IPS DF 19.7 (cell line): ENCODE measurements at regions not wholly inside any gene's neighbourhood (a gene's known extent, or its start where the extent isn't known, plus 50 kb on each side); places are given as distances from the start of the nearest gene placed in this dataset.

ENCODE experiments used
- DNase-seq: peaks from one replicate; pipeline ENCODE4 v3.0.0-alpha.2; 2013; ENCODE audit warnings: low read depth, low spot score

DNA sequence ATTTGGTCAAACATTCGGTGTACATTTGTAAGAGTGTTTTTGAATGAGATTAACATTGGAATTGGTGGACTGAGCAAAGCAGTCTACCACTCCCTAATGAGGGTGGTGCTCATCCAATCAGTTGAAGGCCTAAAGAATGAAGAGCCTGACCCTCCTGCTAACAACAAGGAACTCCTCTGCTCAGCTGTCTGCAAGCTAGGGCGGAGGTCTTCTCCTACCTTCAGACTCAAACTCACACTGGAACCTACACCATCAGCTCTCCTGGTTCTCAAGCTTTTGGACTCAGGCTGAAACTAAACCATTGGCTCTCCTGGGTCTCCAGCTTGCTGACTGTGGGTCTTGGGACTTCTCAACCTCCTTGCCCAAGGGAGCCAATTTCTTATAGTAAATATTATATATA lies 55.5 kb upstream of the NPAS2 start:
- DNase-seq, result no peak

GRCh38 chr2:100765481-100765880 lies 54.5 kb upstream of the NPAS2 start:
- DNase-seq, result no peak

DNA sequence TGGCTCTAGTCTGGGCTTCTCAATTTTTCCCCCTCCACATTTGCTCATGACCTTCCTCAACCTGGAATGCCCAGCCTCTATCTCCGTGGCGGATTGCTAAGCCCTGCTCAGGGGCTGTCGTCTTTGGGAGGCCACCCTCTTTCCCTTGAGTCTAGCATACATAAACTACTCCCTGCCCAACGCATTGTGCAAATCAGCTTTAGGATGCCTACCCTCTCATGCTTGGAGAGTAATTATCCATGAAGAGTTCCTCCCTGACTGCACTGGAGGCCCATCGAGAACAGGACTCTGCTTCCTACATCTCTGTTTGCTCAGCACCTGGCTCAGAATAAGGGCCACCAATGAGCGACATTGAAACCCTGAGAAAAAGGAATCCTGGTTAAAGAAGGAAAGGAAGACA lies 53.7 kb upstream of the NPAS2 start:
- no peak for DNase-seq

DNA sequence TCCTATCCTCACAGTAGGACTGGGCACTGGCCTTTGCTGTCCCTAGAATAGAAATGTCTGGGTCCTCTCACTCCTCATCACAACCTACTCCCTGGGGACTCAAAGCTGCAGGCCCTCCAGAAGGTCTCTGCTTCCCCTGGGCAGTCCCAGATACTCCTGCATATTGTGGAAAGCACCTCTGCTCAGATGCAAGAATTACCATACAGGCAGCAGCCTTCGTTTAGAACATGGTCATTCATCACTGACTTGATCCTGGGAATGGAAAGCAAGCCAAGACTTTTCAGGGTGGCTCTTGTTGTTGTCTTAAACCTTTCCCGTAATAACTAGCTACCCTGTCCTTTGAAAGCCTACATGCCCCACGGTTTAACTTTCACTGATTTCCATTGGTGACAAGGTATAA lies 53.1 kb upstream of the NPAS2 start:
- DNase-seq, result no peak

DNA sequence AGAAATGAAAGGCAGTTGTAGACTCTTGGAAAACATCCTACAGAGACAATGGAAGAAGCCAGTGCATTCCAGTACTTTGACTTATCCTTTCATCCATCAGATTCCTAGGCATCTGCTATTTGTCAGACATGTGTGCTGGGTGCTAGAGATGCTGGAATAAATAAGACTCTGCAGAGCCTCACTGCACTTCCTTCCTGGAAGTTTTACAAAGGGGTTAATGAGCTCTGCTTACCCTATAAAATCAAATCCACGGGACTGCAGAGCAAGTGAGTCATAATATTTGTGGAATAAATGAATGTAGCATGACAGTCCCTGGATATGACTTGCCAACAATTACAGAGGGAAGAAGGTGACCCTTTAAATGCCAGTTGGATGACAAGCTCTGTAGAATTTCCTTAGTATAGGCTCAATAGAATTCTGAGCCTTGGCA lies 52.7 kb upstream of the NPAS2 start:
- DNase-seq, result no peak

- no peak for DNase-seq
These were observed 51.8 kb upstream of the NPAS2 start for GRCh38 chr2:100767810-100768806.
